NCI-H1436 treated with DMSO at 0.1 percent for 48 hours (cell line): ENCODE measurements at regions not wholly inside any gene's neighbourhood (a gene's known extent, or its start where the extent isn't known, plus 50 kb on each side); places are given as distances from the start of the nearest gene placed in this dataset.

Source experiments
- DNase-seq: peaks from one replicate; lab custom pipeline; 2025; lab: John Stamatoyannopoulos, UW

DNA sequence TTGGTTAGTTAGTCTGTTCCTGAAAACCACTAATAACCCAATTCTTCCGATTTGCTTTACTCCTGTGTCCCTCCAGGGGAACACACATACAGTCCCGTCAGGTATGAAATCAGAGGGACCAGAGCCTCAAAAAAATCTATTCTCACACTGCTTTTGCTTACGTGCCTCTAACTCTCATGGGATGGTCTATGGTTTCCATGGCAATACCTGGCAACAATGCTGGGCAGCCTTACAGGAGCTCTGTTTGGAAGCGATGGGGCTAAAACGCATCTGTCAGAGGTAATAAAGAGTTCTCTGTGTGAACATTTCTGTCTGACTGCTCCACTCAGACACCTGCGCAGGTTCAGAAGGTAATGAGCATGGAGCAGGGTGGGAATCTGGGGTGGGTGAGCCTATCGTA lies 376.2 kb downstream of the GXYLT1 start:
- DNase-seq = no peak

DNA sequence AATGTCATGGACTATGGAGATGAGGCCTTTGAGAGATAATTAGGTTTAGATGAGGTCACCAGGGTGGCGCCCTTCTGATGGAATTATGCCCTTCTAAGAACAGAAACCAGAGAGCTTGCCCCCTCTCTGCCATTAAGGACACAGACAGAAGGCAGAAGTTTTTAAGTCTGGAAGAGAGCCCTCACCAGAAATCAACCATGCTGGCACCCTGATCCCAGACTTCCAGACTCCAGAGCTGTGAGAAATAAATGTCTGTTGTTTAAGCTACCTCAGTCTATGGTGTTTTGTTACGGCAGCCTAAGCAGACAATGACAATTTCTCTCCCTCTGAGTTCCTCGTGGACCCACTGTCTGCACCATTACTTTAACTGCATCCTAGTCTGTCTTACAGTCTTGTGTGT lies 382.0 kb downstream of the GXYLT1 start:
- DNase-seq = no peak

DNA sequence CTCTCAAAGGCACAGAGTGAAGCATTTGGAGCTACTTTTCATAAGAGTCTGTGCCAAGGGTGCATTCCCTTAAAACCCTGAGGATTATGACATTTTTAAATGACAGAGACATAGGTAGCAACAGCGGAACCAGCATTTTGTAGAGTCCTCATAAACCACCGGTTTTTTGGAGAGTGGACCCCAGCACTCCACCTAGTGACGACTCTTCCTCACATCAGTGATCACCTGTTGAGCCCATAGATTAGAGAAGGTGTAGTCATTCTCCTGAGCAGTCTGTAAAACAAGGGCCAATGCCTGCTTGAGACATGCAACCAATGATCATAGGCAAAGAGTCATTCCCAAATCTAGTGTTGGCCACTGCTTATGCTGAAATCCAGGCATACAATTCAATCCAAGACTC lies 399.1 kb downstream of the GXYLT1 start:
- DNase-seq = no peak

DNA sequence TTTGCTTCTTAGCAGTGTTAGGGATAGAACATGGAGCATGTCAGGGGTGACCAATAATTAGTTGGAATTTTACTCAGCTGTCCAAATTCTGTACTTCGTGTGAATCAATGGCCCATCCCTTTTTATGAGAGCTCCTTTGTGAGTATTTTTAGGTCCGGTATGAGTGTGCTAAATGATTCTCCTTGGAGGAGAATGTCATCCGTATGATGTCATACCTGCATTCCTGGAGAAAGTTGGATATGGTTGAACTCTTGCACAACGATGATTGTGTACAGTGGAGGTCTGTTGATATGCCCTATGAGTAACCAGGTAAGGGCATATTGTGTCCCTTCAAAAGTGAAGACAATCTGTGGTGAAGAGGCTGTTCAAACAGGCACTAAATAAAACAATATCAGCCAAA lies 400.8 kb downstream of the GXYLT1 start:
- no peak for DNase-seq

DNA sequence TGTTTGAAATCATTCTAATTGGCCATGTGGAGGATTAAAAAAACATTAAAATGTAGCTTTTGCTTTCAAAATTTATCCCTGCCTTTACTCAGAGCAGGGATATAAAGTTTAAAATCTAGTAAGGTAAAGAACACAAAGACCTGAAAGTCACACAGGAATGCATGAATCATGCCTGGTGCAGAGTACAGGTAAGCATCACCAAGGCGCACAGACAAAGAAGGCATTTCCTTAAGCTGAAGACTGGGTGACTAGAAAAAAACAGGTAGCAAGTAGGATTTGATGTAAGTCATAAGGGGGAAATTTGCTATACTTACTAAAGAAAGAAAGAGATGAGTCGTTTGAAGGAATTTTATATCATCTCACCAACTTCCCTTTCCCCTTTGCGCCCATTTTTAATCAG lies 405.6 kb downstream of the GXYLT1 start:
- DNase-seq = no peak

DNA sequence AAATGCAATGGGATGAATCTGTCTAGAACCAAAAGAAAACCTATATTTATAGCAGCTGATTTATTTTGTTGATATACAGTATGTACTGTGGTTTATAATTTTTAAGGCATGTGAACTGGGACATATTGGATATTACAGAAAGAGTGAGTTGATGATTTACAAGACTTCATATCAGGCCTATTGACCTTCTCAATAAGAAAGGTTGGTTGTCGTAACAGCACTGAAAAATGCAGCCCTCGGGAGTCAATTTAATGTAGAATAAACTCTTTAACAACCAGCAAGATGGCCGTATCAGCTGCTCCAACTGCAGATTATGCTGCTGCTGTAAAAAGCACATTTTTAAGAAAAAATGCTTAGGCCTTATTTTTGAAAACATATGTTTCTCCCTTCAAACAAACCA lies 407.3 kb downstream of the GXYLT1 start:
- DNase-seq = no peak

DNA sequence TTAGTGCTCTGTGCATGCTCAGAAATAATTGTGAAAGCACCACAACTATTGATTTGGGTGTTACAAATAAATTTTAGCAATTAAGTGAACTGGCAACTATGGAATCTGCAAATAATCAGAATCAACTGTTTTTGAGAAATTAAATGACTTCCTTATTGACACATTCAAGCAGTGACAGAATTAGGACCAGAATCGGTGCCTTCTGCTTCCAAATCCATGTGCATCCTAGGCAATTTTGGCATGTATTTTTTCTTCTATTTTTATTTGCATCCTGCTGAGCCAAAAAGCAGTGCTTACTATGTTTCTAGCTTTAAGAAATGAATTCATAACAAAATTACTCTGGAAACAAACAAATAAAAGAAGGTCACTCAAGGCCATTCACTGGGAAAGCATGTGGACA lies 408.2 kb downstream of the GXYLT1 start:
- DNase-seq = no peak

DNA sequence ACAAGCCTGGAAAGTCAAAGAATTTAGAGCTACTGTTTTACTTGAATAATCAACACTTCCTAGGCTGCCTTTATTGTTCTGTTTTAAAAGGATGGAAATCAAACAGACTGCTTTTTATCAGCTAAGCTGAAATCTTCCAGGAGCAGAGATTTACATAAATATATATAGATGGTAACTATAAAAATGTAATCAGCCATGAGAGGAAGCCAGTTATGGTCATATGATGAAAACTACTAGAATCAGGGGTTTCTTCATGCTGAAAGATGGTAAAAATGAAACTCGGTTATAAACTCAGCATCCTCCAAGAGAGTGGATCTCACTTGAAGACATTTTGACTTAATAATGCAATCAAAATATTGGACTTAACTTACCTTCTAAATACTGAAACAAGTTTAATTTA lies 413.0 kb downstream of the GXYLT1 start:
- DNase-seq = no peak

DNA sequence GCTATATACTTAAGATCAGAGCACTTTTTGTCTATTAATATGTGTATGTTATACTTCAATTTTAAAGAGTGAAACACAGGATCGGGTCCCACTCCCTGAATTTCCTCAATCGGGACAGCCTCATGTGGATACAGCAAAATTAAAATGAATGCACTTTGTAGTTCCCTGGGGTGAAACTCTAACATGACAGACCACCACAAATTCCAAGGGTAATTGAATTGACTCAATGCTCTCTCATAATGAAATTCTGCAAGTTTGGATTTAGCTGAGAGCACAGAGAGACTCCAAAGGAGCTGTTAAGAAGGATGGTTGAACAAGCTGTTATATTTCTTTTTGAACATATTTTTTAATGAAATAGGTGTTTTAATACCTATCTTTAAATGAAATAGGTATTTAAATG lies 413.6 kb downstream of the GXYLT1 start:
- DNase-seq = no peak

DNA sequence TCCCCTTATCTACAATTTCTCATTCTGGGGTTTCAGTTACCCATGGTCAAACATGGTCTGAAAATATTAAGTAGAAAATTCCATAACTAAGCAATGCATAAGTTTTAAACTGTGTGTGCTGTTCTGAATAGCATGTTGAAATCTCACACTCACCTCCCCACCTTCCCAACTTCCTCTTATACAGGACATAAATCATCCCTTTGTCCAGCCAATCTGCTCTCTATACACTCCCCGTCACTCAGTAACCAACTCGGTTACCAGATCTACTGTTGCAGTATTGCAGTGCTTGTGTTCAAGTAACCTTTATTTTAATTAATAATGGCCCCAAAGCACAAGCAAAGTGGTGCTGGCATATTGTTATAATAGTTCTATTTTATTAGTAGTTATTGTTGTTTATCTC lies 420.5 kb downstream of the GXYLT1 start:
- no peak for DNase-seq

DNA sequence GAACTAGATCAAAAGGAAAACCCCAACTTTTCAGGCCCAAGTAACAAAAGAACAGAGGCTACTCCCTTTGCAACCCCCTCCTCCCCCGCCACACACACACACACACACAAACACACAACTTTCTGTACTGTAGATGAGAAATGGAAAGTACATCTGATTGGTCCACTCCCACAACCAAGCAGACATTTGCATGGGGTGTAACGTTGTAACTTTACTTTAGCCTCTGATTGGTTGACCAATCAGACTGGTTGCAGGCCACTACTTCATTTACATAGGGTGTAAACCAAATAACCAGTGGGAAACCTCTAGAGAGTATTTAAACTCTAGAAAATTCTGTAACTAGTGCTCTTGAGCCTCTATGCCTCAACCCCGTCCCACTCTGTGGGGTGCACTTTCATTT lies 425.5 kb downstream of the GXYLT1 start:
- DNase-seq = no peak

DNA sequence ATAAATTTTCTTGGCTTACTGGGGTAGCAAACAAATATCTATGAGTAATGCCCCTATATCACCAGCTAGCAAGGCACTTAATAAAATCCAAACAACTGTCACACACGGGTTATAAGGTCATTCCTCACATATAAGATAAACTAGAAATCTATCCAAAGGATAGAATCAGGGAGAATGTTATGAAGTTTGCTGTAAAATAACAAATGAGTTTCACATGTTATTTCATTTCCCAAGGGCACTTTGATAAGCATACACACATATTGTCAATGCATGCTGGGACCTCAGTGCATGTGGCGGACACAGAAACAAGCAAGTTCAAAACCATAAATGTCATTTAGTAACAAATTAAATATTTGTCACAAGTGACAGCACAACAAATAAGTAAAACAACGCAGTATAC lies 429.4 kb downstream of the GXYLT1 start:
- no peak for DNase-seq

DNA sequence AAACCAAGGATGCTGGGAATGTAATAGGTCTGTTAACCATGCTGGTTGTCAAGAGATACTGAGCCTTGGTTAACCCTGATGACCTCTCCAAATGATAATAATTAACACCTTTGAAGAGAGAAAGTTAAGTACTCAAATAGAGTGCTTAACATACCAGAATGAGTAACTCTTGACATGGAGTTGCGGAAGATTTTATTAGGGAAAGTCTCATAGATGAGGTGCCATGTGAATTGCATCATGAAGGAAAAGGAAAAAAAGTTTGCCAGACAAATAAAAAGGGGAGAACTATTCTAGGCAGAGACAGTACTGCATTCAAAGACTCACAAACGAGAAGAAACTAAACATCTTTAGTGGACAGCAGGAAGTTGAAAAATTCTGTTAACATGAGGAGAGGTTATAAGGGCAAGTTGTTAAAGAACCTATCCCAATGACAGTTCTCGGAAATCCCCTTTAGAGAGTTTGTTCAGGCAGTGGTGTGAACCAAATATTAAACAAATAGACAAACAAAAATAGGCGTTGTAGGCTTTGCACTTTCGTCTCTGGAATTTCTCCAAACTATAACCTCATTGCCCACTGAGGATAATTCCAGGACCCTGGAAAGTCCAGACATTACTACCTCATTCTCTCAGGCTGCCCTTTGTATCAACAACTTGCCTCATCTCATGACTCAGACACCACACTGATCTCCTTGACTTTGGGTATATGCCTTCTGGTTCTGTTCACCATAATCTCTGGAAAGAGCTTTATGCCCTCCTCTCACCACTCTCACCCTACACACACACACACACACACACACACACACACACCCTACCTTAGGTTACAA lies 435.0 kb downstream of the GXYLT1 start:
- DNase-seq = no peak

DNA sequence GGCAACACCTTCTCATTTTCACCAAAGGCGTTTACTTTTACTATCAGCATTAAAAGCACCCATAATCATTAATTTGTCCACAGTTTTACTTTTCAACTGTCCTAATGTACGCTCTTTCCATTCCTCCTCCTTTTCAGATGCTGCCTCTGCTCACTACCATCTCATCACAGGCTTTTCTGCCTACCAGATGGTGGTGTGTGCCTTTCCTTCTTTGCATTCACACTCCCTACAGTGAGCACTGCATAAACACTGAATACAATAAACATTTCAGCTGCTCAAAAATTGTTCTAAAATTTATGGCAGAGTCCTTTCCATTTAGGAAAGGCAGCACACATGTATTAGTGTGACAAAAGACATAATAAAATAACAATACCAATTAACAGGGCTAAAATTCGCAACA lies 435.7 kb downstream of the GXYLT1 start:
- no peak for DNase-seq

DNA sequence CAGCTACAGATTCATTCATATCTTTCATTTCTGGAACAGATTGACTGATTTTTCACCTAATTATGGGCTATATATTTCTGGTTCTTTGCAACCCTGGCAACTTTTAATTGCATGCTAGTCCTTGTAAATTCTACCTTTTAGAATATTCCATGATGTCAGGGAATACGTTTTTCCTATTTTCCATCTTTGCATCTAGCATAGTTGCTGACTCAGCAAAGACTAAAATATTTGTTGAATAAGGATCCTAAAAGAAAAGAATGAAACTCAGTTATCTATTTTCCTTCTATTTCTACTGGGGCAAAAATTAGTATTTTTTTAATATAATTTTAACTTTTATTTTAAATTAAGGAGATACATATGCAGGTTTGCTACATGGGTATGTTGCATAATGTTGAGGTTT lies 438.3 kb downstream of the GXYLT1 start:
- DNase-seq = no peak

DNA sequence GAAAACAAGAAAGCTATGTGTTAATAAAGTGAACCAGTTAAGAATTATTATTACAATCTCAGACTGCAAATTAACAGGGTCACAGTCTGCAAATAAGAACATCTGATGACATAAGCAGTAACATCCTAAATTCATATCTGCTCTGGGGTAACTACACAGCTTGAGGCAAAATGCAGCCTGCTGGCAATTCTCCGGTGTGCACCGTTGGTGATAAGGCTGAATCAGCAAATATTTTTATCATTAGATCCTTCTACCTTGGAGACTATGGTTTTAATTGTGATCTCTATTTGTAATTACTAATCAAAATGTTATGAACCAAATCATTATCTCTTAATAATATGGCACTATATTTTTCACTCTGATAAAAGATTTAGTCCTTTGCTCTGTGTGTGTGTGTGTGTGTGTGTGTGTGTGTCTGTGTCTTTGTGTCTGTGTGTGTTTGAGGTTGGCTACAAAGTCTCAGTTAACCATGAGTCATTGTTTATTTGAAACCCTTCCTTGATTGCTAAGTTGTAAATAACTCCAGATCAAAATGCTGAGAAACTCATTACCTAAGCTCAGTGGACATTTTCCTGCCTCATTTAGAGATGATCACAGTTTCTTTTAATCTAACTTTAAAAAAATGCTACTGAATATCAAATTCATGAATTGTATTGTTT lies 442.6 kb downstream of the GXYLT1 start:
- no peak for DNase-seq

DNA sequence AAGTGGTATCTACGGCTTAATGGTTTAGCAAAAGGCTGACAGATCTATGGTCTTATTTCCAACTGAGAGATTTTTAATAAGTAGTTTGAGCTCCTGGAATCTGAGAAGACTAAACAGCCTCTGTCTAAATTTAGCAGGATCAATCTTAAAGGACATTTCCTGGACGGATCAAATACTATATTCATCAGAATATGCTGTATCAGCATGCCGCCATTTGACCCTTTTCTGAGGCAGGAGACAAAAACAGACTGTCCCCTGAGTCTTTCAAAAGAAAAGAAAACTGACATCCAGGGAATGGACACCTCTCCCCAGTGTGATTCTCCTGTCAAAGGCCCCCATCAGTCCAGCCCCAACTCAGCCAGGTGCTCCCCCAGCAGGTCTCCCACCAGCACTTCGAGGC lies 443.7 kb downstream of the GXYLT1 start:
- no peak for DNase-seq

DNA sequence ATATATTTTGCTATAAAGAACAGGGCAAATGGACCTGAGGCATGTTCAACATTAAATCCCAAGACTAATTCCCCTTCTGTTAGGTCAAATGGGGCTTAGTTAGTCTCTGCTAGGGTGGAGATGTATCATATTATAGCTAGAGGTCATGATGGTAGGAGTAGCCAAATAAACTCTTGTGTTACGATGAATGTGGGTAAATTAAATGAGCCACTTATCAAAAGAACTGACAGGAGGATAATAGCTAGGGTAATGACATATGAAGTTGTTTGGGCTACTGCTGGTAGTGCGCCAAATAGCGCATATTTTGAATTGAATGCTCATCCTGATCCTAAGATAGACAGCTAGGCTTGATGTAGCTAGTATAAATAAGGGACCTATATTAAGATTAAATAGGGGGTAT lies 445.0 kb downstream of the GXYLT1 start:
- no peak for DNase-seq

DNA sequence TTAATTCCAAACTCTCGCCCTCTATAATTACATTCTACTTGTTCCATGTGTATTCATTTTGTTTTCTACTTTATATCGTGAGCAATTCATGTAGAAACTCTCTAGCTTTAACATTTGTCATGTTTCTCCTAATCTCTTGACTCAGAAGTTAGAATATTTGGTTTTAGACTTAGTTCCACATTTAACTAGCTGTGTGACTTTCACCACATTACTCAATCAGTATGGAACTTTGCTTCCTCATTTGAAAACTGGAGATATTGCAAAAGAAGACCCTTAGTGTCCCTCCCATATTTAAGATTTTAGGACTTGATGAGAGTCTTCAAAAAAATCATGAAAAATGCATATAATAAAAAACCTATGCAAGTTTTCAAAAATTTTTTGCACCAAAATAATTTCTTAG lies 447.5 kb downstream of the GXYLT1 start:
- DNase-seq = no peak

DNA sequence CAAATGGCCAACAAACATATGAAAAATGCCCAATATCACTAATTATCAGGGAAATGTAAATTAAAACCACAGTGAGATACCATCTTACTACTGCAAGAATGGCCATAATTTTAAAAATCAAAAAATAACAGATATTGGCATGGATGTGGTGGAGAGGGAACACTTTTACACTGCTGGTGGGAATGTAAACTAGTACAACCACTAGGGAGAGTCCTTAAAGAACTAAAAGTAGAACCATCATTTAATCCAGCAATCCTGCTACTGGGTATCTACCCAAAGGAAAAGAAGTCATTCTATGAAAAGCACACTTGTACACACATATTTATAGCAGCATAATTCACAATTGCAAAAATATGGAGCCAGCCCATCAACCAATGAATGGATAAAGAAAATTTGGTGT lies 459.7 kb downstream of the GXYLT1 start:
- DNase-seq = no peak

DNA sequence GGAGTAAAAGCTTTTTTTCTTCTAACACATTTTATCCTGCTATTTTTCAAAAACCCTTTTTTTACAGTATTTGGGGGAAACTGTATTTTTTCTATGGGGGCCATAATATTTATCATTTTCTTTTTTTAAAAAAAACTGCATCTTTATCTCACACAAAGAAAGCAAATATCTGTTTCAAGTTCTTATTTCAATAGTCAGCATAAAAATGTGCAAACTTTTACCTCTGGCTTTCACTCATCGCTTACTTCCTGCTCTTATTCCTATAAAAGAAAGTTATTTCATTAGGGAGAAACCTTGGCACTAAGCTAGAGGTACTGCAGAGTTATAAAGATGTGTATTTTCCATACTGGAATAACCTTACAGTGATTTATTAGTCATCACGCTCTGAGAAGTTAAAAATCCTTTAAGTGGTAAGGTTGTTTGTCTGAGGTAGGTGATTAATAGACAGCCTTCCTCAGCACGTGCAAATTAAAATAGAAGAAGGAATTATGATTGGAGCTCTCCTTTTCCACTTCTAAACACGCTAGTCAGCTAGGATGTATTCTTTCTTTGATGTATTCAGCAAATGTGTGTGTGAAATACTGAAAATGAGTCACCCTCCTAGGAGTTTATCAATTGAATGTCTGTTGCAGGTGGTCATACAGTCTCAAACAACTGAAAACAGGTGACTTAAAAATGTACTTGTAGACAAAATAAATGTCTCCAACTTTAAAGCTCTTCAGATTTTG lies 461.0 kb downstream of the GXYLT1 start:
- DNase-seq = no peak

DNA sequence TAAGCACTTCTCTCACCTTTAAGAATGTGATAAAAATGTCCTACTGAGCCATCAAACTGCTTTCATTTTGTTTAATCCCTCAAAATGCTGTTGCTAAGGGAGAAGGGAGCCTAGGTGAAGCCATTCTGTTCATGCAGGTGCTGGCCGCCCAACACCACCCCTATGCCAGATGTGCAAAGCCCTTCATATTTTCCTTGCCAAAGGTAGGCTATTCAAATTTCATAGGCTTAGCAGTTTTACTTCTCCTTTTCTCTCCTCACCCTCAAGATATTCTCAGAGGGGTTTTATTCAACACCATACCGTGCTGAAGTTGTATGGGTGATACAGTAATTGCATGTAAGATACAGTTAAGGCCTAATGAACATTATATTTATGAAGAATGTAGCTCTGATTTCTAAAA lies 461.7 kb downstream of the GXYLT1 start:
- DNase-seq = no peak

DNA sequence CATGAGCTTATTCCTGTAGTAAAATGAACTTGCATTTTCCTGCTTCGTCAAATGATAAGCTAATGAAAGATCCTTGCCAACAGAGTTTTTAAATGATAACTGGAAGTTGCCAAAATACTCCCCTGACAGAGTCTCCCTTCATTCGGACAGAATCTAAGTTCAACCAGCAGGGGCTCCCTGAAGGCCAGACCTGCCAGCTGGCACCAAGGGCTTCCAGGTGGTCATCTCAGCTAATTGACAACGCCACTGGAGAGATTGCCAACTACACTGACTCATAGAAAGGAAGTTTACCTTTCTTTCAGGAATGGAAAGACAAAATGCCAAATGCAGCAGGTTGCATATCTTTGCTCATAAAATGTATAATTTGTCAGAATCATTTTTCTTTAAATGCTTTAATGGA lies 462.8 kb downstream of the GXYLT1 start:
- DNase-seq = no peak
